ENCODE measurements at regions not wholly inside any gene's neighbourhood (a gene's known extent, or its start where the extent isn't known, plus 50 kb on each side); places are given as distances from the start of the nearest gene placed in this dataset.

DNA sequence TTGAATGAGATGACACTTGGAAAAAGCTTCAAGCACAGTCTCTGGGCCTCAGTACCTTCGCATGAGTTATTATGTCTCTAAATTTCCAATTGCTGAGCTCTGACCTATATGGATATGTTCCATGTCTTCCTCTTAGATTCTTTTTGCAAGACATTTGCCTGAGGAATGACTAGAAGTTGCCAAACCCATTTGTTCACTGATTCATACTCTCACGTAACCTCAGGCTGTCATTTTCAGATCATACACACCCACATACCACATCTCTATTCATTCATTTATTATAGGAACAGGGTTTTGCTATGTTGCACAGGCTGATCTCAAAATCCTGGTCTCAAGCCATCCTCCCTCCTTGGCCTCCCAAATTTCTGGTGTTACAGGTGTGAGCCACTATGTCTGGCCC, 2137.1 kb upstream of the TENM3 start:
- TF ChIP-seq, protein P1, sequence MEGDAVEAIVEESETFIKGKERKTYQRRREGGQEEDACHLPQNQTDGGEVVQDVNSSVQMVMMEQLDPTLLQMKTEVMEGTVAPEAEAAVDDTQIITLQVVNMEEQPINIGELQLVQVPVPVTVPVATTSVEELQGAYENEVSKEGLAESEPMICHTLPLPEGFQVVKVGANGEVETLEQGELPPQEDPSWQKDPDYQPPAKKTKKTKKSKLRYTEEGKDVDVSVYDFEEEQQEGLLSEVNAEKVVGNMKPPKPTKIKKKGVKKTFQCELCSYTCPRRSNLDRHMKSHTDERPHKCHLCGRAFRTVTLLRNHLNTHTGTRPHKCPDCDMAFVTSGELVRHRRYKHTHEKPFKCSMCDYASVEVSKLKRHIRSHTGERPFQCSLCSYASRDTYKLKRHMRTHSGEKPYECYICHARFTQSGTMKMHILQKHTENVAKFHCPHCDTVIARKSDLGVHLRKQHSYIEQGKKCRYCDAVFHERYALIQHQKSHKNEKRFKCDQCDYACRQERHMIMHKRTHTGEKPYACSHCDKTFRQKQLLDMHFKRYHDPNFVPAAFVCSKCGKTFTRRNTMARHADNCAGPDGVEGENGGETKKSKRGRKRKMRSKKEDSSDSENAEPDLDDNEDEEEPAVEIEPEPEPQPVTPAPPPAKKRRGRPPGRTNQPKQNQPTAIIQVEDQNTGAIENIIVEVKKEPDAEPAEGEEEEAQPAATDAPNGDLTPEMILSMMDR (IDR thresholded peaks at IDR 0.05): no peak
- no peak for TF ChIP-seq EP300 (IDR thresholded peaks at IDR 0.05)
- no peak for TF ChIP-seq POLR2A (IDR thresholded peaks at IDR 0.05)
